HS-27A (cell line): ENCODE measurements at regions not wholly inside any gene's neighbourhood (a gene's known extent, or its start where the extent isn't known, plus 50 kb on each side); places are given as distances from the start of the nearest gene placed in this dataset.
"Not testable (repeated sequence)": the region's sequence is repeated elsewhere in the genome, so short reads cannot be mapped to it uniquely, and the experiment has no call there.

Experiments
- DNase-seq: peaks from one replicate; pipeline ENCODE4 v3.0.0-alpha.2; 2012; ENCODE audit warnings: low read depth, missing footprints

GRCh38 chr10:10017716-10018115 is 1000.0 kb upstream of the CELF2 start:
- no peak for DNase-seq

- no peak for DNase-seq
These were observed 996.7 kb upstream of the CELF2 start for GRCh38 chr10:10020945-10021344.

DNA sequence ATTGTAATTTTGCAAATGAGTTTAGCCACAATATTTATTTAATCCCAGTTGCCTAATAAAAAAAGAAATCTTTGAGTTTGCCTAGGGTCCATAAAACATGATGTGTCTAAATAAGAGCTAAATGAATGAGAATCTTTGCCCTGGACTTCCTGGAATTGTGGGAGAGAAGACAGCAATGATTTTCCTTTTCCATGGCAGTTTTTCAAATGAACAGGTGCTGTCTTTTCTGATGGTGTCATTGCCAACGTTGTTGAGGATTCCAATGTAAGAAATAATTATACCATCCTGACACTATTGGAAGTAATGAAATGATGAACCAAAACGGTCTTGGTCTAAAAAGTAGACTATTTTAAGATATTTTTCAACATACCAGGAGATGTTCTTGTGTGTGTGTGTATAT is 984.7 kb upstream of the CELF2 start:
- DNase-seq, result no peak

DNA sequence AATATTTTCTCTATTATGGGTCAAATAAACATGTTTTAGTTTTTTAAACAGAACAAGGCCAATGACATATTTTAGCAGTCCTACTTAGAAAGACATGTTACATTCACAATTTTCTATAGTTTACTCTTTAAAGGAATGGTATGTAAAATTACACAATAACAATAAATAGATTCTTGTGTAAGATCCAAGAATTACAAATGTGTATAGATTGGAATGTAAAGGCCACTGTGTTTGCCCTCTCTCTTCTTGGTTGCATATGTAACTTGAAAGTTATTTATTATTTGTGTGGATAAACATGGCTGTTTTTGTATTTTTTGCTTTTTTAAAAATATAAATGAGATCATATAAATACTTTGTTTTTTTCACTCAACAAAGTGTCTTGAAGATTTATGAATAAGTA is 979.3 kb upstream of the CELF2 start:
- no peak for DNase-seq

GRCh38 chr10:10039595-10039994 is 978.1 kb upstream of the CELF2 start:
- no peak for DNase-seq

GRCh38 chr10:10043083-10043482 is 974.6 kb upstream of the CELF2 start:
- DNase-seq, result no peak

- DNase-seq, result no peak
These were observed 972.5 kb upstream of the CELF2 start for GRCh38 chr10:10044922-10045764.

DNA sequence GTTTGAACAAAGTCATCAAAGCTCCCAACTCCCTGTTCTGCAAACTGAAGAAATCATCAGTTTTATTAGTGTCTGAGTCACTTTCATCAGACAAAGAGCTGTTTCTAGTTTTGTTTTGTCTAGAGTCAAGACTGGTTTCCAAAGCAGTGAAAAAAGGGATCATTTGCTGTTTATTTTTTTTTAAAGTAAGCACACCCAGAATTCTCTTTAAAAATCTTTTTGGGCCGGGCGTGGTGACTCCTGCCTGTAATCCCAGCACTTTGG is 972.0 kb upstream of the CELF2 start:
- no peak for DNase-seq

GRCh38 chr10:10047426-10047825 is 970.2 kb upstream of the CELF2 start:
- no peak for DNase-seq

DNA sequence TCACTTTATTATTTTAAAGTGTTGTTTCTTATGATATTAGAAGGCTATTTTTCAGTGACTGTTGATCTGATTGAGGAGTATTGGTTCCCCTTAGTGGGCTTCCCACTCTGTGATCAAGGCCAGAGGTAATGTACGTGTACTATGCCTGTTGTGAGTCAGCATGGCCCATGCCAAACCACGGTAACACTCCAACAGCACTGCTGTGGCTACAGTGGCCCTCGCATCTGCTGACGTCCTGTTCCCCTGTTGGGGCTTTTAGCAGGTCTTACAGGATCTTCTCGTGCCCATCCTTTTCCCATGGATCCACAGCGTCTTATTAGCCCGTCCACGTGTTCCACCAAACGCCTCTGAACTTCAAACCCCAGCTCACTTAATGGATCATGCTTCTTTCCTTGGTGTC is 964.6 kb upstream of the CELF2 start:
- DNase-seq, result no peak

- DNase-seq, result no peak
These were observed 963.2 kb upstream of the CELF2 start for GRCh38 chr10:10054466-10054865.

- DNase-seq, result no peak
These were observed 961.8 kb upstream of the CELF2 start for GRCh38 chr10:10055656-10056442.

GRCh38 chr10:10056961-10057360 is 960.7 kb upstream of the CELF2 start:
- DNase-seq, result no peak

DNA sequence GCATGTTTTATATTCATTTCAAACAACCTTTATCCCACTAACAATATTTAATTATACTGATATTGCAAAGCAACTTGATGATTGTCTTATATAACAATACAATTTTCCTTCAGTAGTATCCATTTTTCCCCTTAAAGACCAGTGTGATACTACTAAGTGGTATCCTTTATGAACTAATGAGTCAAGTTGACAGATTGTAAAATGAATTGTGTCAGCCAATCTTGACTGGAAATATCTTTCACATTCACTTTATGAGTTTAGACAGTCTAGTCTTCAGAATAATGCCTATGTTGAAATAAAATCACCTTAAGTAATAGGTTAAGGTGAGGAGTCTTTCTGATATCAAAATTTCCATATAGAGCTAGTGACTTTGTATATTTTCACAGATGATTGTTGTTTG is 950.0 kb upstream of the CELF2 start:
- no peak for DNase-seq

DNA sequence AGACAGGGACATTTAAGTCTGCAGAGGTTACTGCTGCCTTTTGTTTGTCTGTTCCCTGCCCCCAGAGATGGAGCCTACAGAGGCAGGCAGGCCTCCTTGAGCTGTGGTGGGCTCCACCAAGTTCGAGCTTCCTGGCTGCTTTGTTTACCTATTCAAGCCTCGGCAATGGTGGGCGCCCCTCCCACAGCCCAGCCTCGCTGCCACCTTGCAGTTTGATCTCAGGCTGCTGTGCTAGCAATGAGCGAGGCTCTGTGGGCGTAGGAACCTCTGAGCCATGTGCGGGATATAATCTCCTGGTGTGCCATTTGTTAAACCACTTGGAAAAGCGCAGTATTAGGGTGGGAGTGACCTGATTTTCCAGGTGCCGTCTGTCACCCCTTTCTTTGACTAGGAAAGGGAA is 942.8 kb upstream of the CELF2 start:
- not testable (repeated sequence) for DNase-seq

DNA sequence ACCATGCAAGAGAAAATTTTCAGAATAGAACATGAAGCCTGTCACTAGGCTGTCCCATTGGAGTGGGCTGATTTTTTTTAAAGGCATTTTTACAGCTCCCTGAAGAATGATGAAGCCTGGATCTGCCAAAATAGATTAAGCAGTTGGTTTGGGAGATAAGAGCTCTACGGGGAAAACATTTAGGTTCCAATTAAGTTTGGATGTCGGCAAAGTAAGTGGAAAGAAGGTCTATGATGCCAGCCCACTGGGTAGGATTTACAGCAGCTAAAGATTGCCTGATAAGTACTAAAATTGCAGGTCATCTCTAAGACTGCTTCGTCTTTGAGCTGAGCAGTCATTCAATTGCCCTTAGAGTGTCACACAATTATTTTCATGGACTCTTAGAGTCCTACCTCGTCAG is 939.2 kb upstream of the CELF2 start:
- DNase-seq, result no peak

- peak; percentile 4 for DNase-seq
These were observed 925.1 kb upstream of the CELF2 start for GRCh38 chr10:10092581-10092980.

- no peak for DNase-seq
These were observed 924.7 kb upstream of the CELF2 start for GRCh38 chr10:10093021-10093420.

DNA sequence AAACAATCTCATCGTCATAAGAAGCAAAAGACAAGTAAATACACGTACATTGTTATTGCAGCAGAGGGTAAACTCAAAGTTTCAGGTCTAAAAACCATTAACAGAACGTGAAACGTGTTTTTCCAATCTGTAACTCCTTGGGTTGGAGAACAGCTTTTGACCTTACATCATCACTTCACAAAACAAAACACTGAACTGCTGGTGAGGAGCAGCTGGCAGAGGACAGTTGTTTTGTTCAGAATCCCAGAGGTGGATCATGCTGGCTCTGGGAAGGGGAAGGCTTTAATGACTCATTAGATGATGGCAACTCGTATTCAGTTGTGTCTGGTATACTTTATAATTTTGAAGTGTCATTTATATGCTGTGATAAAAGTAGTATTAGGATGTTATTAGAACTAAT is 923.0 kb upstream of the CELF2 start:
- DNase-seq, result no peak

GRCh38 chr10:10096296-10096695 is 921.4 kb upstream of the CELF2 start:
- no peak for DNase-seq

DNA sequence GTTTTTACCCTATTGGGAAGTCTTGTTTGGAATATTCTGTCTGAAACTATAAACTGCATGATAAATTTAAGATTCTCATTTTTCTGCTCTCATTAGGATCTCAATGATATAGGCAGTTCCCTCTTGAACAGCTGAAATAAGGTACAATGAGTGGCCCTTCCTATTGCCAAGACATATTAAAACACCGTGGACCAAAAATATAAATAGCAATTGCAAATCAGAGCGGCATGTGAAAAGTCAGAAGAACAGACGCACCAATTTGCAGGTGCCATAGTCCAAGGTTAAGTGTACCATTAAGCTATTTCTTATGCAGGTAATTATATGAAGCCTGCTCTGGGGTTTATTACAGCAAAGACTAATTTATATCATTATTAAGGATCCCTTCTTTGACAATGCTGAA is 920.8 kb upstream of the CELF2 start:
- DNase-seq, result no peak

GRCh38 chr10:10101106-10101505 is 916.6 kb upstream of the CELF2 start:
- DNase-seq, result no peak

DNA sequence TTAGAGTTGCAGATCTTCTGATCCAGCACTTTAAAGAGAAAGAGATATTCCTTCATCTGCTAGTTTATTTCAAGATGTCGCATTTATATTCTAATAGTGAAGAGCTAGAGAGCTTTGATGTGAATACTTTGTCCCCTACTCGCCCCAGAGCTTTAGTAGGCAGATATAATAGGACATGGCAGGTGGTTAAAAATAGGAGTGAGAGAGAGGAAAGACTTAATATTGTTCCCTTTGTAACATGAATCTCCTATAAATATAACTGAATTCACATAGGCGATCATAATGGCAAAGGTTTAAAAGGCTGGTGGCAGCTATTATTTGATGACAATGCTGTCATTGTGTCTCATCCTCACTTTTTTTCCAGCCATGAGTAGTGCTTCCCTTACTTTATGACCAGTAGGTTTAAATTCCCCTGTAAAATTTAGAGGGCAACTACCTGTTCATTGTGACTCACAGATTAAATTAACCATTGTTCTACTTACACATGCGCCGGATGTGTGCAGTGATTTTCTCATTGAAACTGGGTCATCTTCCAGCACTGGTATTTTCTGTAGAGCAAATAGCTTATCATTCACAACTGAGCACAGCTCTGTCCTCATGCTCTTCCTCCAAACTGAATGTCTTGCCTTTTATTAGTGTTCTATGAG is 906.7 kb upstream of the CELF2 start:
- DNase-seq, result no peak
